ENCODE measurements at regions not wholly inside any gene's neighbourhood (a gene's known extent, or its start where the extent isn't known, plus 50 kb on each side); places are given as distances from the start of the nearest gene placed in this dataset.

- no peaks in the 10 kb centered on the region for H3K9me3 ChIP-seq (ENCODE audit: control insufficient read depth in 4 of 4, low read length in 3 of 4)
- no peak overlapping the region for H3K27ac ChIP-seq (ENCODE audit: low read depth in 1 of 2, low read length in 2 of 2)
- H3K27me3 ChIP-seq (ENCODE audit: control insufficient read depth in 4 of 4, insufficient read depth in 4 of 4, low read length in 3 of 4) = no peaks in the 10 kb centered on the region
- WGBS = 87% methylated on average over 1 of the region's 1 CpG
- no peak overlapping the region for H3K9ac ChIP-seq (ENCODE audit: low read depth in 1 of 2, low read length in 2 of 2)
- H3K36me3 ChIP-seq (ENCODE audit: control insufficient read depth in 4 of 4, insufficient read depth in 3 of 4, low read depth in 1 of 4, low read length in 3 of 4) = no peaks in the 10 kb centered on the region
- TF ChIP-seq RAD21 (IDR thresholded peaks at IDR 0.05) = no peak
- no peak for TF ChIP-seq HNF4G (IDR thresholded peaks at IDR 0.05)
- no peak for TF ChIP-seq GABPA (IDR thresholded peaks at IDR 0.05 in 1 of 2, conservative IDR thresholded peaks at IDR 0.05 in 1 of 2)
- TF ChIP-seq, protein P1, sequence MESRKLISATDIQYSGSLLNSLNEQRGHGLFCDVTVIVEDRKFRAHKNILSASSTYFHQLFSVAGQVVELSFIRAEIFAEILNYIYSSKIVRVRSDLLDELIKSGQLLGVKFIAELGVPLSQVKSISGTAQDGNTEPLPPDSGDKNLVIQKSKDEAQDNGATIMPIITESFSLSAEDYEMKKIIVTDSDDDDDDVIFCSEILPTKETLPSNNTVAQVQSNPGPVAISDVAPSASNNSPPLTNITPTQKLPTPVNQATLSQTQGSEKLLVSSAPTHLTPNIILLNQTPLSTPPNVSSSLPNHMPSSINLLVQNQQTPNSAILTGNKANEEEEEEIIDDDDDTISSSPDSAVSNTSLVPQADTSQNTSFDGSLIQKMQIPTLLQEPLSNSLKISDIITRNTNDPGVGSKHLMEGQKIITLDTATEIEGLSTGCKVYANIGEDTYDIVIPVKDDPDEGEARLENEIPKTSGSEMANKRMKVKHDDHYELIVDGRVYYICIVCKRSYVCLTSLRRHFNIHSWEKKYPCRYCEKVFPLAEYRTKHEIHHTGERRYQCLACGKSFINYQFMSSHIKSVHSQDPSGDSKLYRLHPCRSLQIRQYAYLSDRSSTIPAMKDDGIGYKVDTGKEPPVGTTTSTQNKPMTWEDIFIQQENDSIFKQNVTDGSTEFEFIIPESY (IDR thresholded peaks at IDR 0.05) = no peak
- no peak for TF ChIP-seq EGR1 (IDR thresholded peaks at IDR 0.05; ENCODE audit: low read depth in 2 of 2)
- no peak for TF ChIP-seq FOXA2 (IDR thresholded peaks at IDR 0.05)
- no peak for TF ChIP-seq YY1 (IDR thresholded peaks at IDR 0.05)
- no peaks in the 10 kb centered on the region for H3K4me1 ChIP-seq (ENCODE audit: control insufficient read depth in 4 of 4, insufficient read depth in 4 of 4, low read length in 3 of 4)
- DNase-seq (ENCODE audit: low spot score) = no peak
- no peak overlapping the region for H3K4me3 ChIP-seq (ENCODE audit: low read depth in 1 of 3, low read length in 3 of 3)
Observed at GRCh38 chr5:105407200-105407599, 1844.6 kb upstream of the NUDT12 start.

GRCh38 chr5:105397749-105398148 is 1835.2 kb upstream of the NUDT12 start:
- no peak for TF ChIP-seq TAF1 (conservative IDR thresholded peaks at IDR 0.05)
- no peak for TF ChIP-seq CTCF (IDR thresholded peaks at IDR 0.05; ENCODE audit: low read depth, low read length, missing input control)
- TF ChIP-seq, protein P2, sequence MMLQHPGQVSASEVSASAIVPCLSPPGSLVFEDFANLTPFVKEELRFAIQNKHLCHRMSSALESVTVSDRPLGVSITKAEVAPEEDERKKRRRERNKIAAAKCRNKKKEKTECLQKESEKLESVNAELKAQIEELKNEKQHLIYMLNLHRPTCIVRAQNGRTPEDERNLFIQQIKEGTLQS (IDR thresholded peaks at IDR 0.05) = no peak
- TF ChIP-seq GABPA (IDR thresholded peaks at IDR 0.05 in 1 of 2, conservative IDR thresholded peaks at IDR 0.05 in 1 of 2) = no peak
- TF ChIP-seq, protein P3, sequence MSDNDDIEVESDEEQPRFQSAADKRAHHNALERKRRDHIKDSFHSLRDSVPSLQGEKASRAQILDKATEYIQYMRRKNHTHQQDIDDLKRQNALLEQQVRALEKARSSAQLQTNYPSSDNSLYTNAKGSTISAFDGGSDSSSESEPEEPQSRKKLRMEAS (IDR thresholded peaks at IDR 0.05) = no peak
- no peaks in the 10 kb centered on the region for H3K4me1 ChIP-seq (ENCODE audit: control insufficient read depth in 4 of 4, insufficient read depth in 4 of 4, low read length in 3 of 4)
- no peaks in the 10 kb centered on the region for H3K36me3 ChIP-seq (ENCODE audit: control insufficient read depth in 4 of 4, insufficient read depth in 3 of 4, low read depth in 1 of 4, low read length in 3 of 4)
- H3K9me3 ChIP-seq (ENCODE audit: control insufficient read depth in 4 of 4, low read length in 3 of 4) = no peaks in the 10 kb centered on the region
- no peak overlapping the region for H3K27ac ChIP-seq (ENCODE audit: low read depth in 1 of 2, low read length in 2 of 2)
- no peak overlapping the region for H3K9ac ChIP-seq (ENCODE audit: low read depth in 1 of 2, low read length in 2 of 2)
- DNase-seq (ENCODE audit: low spot score) = no peak
- no peaks in the 10 kb centered on the region for H3K27me3 ChIP-seq (ENCODE audit: control insufficient read depth in 4 of 4, insufficient read depth in 4 of 4, low read length in 3 of 4)
- no peak overlapping the region for H3K4me3 ChIP-seq (ENCODE audit: low read depth in 1 of 3, low read length in 3 of 3)
- WGBS = 73% methylated on average over 1 of the region's 1 CpG

DNA sequence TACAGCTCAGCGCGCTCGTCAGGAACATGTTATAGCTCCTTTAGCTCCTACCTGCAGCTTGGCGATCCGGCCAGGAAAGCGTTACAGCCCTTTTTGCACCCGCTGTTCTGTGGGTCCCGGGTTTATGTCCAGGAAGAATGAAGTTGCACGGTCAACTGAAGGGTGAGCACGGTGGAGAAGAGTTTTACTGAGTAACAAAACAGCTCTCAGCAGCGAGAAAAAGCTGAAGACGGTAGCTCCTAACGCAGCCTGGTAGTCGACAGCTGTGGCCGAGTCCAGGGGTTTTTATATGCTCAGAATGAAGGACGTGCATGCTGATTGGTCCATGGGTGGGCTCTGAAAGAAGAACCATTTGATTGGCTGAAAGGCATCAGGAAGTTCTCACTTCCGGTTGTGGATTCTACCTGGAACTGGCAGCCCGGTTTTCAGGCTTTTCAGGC is 1830.1 kb upstream of the NUDT12 start:
- Histone ChIP-seq H3K27ac (ENCODE audit: low read depth in 1 of 2, low read length in 2 of 2) (no peak overlapping the region), H3K9me3 (ENCODE audit: control insufficient read depth in 4 of 4, low read length in 3 of 4) (peaks cover 0 to 3% (median 0%) of the 10 kb centered on the region in 4 donors), H3K9ac (ENCODE audit: low read depth in 1 of 2, low read length in 2 of 2) (no peak overlapping the region), H3K36me3 (ENCODE audit: control insufficient read depth in 4 of 4, insufficient read depth in 3 of 4, low read depth in 1 of 4, low read length in 3 of 4) (no peaks in the 10 kb centered on the region), H3K4me3 (ENCODE audit: low read depth in 1 of 3, low read length in 3 of 3) (no peak overlapping the region), H3K4me1 (ENCODE audit: control insufficient read depth in 4 of 4, insufficient read depth in 4 of 4, low read length in 3 of 4) (no peaks in the 10 kb centered on the region), H3K27me3 (ENCODE audit: control insufficient read depth in 4 of 4, insufficient read depth in 4 of 4, low read length in 3 of 4) (no peaks in the 10 kb centered on the region)
- 89% methylated on average over 18 of the region's 18 CpGs for WGBS
- no peak for DNase-seq (ENCODE audit: low spot score)
- no peak for TF ChIP-seq FOXA2 (IDR thresholded peaks at IDR 0.05)
- no peak for TF ChIP-seq RAD21 (IDR thresholded peaks at IDR 0.05)
- no peak for TF ChIP-seq CTCF (IDR thresholded peaks at IDR 0.05; ENCODE audit: low read depth, low read length, missing input control)
- TF ChIP-seq JUND (IDR thresholded peaks at IDR 0.05) = no peak
- TF ChIP-seq EGR1 (IDR thresholded peaks at IDR 0.05; ENCODE audit: low read depth in 2 of 2) = no peak
- no peak for TF ChIP-seq HNF4A (conservative IDR thresholded peaks at IDR 0.05)
- no peak for TF ChIP-seq FOXA1 (IDR thresholded peaks at IDR 0.05)
- no peak for TF ChIP-seq GABPA (IDR thresholded peaks at IDR 0.05 in 1 of 2, conservative IDR thresholded peaks at IDR 0.05 in 1 of 2)

Data from liver (tissue), 8 donors.